COLO668 (cell line): ENCODE measurements at regions not wholly inside any gene's neighbourhood (a gene's known extent, or its start where the extent isn't known, plus 50 kb on each side); places are given as distances from the start of the nearest gene placed in this dataset.

ENCODE experiments used
- DNase-seq: peaks from one replicate; lab custom pipeline; 2025; ENCODE audit not compliant: unreplicated experiment; lab: John Stamatoyannopoulos, UW

- peak; percentile 3 for DNase-seq
Observed at GRCh38 chr6:104229057-104229456, 630.7 kb downstream of the HACE1 start.

- DNase-seq, result no peak
Observed at GRCh38 chr6:104227508-104227907, 632.2 kb downstream of the HACE1 start.

DNA sequence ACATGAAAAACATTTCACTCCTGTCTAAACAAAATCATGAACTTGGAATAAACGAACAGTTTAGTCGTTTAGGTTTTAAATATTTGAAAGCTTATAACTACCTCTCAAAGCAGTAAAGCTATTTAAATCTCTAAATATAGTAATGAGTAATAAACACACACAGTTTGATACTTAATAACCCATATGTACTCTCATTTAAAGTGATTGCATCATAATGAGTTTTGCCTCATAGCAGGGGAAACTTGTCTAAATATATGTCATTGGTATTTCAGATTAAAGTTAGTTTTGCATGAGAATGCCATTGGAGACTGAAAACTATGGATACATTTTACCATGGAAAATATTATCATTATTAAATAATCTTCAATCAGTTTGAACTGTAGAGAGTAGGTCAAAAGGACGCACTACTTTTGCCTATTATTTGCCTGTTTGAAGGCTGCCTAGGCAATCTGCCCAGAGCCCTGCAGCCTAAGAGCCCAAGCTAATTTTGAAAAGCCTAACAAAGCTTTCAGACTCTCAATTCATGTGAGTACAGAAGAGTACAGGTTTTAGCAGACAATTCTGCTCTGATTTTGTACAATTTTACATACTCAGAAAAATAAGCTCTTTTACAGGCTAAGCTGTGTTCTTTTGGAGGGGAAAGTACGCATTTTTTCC lies 632.8 kb downstream of the HACE1 start:
- DNase-seq, result no peak

DNA sequence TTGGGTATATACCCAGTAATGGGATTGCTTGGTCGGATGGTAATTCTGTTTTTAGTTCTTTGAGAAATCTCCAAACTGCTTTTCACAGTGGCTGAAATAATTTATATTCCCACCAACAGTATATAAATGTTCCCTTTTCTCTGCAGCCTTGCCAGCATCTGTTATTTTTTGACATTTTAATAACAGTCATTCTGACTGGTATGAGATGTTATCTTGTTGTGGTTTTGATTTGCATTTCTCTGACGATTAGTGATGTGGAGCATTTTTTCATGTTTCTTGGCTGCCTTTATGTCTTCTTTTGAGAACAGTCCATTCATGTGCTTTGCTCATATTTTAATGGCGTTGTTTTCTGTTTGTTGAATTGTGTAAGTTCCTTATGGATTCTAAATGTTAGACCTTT lies 641.6 kb downstream of the HACE1 start:
- no peak for DNase-seq

DNA sequence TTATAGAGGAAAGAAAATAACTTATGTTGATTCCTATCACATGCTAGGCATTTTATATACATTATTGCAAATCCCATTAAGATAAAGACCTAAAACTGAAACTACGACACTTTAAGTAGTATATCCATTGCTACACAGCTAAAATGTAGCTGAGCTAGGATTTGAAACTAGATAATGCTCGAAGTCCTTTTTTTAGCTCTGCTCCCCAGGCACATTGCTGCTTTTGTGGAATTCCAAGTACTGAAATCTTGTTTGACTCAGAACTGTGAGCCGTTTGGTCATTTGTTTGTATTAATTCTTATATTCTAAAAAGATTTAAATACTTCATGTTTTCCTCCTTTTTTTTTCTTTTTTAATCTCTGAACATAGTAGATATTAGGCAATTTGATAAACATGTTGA lies 644.8 kb downstream of the HACE1 start:
- no peak for DNase-seq

GRCh38 chr6:104212977-104213668 lies 646.6 kb downstream of the HACE1 start:
- no peak for DNase-seq

DNA sequence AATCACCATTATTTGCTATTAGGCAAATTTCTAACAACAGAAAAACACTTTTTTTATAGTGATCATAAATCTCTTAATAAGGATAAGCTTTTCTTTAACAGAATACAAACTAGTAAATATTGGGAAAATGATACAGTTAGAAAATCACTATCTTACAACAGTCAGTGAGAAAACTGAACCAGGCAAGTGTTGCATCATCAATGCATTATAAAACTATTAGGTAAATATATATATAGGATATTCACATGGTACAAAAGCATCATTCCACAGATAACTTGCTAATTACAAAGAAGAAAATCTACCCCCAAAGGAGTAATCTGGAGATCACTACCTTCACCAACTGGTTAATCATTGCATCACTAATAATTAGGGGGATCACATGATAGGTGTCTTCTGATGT lies 652.1 kb downstream of the HACE1 start:
- no peak for DNase-seq

DNA sequence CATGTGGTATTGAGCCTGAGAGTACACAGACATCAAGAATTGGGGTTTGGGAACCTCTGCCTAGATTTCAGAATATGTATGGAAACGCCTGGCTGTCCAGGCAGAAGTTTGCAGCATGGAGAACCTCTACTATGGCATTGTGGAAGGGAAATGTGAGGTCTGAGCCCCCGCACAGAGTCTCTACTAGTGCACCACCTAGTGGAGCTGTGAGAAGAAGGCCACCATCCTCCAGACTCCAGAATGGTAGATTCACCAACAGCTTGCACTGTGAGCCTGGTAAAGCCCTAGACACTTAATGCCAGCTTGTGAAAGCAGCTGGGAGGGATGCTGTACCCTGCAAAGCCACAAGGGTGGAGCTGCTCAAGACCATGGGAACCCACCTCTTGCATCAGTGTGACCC lies 658.2 kb downstream of the HACE1 start:
- DNase-seq, result no peak

GRCh38 chr6:104187616-104188015 lies 672.1 kb downstream of the HACE1 start:
- DNase-seq, result no peak

DNA sequence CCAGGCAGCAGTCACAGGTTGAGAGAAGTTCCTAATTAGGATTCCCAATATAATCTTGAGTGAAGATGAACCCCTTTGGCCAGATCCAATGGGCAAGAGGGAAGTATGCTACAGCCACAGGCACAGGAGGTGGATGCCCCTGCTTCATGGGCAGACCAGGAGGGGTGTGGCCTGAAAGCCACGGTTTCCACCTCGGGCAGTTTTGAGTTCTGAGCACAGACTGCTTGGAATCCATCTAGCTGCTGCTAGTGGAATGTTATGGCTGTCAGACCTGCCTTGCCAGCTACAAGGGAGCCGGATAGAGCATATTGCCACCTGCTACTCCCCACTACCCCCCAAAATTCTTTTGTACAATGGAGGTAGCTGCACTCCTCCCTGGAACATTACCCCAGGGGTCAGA lies 672.9 kb downstream of the HACE1 start:
- no peak for DNase-seq

DNA sequence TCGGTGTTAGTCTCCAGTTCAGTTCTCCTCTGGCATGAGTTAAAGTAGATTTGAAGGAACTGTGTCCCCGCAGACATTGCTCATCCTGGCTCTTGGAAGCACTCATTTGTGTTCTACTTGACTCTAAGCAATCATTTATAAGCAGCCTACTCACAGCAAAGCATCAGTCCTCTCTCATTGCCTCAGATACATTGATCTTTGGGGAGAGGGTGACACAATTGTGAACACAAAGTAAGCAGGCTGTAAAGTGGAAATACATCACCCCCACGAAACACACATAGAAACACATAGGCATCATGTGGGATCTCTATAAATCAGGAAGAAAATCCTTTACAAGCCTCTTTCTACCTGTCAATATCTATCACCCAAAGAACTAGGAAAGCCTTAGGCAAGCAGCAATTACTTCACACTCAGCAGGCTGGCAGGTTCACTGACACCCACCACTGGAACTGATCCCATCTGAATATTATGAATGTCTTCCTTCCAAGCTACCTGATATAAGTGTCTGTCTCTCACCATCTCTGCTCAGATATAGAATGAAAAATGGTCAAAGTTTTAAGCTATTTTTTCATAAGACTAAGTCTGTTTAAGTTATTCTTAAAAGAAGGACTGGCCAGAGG lies 675.8 kb downstream of the HACE1 start:
- no peak for DNase-seq

DNA sequence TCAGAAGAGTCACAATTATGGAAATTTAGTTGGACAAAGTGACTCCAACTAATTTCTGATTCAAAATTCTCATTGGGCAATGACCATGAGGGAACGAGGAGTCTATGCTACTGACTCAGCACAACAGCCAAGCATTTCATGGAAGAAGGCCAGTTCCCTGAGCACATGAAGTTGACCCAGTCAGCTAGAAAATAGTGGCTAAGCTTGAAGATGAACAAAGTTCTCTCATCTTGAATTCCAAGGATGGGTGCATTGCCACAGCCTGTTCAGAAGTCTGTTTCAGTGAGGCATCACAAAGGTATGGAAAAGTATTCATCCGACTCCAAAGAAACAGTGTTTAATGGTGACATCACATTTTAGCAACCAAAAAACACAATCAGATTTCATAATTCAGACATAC lies 676.9 kb downstream of the HACE1 start:
- DNase-seq, result no peak

DNA sequence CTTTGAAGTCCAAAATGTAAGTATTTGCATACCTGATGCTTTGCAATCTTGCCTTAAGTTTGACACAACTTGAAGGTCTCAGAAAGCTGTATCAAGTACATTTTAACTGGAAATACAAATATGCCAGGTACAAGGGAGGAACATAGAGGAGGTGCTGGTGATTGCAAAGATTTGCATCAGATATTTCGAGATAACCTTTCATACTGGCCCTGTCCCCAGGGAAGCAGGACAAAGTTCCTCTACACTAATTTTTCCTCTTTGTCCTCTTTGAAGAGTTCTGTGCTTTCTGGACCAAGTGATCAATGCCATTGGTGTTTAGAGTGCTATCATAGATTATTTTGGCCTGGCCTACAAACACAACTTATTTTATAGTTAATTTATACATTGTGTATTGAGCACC lies 686.1 kb downstream of the HACE1 start:
- no peak for DNase-seq

GRCh38 chr6:104170401-104170800 lies 689.3 kb downstream of the HACE1 start:
- DNase-seq, result no peak

- DNase-seq, result no peak
Observed at GRCh38 chr6:104166055-104166668, 693.6 kb downstream of the HACE1 start.

DNA sequence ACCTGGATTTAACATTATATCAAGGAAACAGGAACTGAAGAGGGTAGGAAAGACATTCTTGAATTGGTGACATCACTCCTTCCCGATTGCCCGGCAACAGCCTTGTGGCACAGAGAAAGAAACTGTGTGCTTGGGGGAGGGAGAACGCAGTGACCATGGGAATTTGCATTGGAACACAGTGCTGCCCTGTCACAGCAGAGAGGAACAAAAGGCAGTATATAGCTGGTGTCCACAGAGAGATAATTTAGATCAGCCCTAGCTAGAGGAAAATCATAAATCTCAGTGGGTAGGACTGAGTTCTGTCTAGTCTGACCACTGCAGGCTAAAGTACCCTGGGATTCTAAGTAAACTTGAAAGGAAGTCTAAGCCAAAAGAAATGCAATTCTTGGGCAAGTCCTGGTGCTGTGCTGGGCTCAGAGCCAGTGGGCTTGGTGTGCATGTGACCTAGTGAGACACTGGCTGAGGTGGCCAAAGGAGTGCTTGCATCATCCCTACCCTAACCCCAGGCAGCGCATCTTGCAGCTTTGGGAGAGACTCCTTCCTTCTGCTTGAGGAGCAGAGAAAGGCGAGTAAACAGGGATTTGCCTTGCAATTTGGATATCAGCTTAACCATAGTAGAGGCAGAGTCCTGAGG lies 697.6 kb downstream of the HACE1 start:
- no peak for DNase-seq

DNA sequence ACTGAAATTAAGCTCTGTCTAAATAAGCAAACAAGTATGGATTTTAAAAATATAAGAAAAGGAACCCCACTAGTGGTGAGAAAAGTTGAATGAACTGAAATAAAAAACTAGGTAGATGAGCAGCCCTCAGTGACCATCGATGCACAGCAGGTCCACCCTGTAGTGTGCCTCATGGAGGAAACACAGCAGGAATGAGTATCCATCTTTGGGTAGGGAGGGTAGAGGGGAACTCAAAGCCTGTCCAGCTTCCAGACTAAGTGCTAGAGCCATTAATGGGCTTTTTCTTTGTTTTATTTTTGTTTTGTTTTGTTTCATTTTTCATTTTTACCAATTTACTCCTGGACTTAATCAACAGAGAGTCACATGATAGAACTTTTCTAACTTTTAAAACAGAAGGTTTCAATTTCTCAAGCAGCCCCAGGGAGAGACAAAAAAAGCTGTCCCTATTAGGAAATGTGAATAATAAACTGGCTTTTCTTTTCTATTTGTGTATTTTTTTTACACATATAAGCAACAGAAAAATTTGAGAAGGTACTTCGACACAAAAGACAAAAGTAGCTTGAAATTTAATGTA lies 700.6 kb downstream of the HACE1 start:
- DNase-seq, result no peak

GRCh38 chr6:104143757-104144156 lies 716.0 kb downstream of the HACE1 start:
- DNase-seq, result no peak

- DNase-seq, result no peak
Observed at GRCh38 chr6:104134876-104135275, 724.8 kb downstream of the HACE1 start.

DNA sequence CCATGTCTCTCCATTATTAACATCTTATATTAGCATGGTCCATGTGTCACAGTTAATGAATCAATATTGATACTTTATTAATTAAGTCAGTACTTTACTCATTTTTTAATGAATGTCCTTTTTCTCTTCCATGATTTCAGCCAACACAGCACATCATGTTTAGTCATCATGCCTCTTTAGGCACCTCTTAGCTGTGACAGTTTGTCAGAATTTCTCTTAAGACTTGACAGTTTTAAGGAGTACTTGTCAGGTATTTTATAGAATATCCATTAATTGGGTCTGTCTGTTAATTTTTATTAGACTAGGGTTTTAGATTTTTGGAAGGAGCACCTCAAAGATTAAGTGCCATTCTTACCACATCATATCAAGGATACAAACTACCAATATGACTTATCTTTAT lies 729.4 kb downstream of the HACE1 start:
- DNase-seq, result no peak

DNA sequence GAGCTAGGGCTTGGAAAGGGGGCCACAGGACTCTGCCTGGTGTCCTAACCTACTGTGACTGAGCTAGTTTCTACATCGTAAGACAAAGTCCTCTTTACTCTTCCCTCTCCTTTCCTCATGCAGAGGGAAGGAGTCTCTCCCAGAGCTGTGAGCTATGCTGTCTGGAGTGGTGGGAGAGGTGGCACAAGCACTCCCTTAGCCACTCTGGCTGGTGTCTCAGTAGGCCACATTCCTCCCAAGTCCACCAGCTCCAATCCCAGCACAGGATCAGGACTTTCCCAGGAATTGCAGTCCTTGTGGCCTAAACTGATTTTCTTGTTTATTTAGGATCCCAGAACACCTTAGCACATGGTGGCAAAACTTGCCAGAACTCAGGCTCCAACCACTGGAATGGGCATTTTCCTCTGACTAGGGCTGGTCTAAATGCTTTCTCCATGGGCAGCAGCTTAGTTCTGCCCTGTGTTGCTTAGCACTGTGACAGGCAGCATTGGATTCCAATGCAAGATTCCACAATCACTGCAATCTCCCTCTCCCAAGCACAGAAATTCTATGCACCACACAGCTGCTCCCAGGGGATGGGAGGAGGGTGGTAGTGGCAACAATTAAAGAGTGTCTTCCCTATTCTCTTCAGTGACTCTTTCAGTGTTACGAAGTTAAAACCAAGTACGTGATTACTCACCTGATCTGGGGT lies 733.3 kb downstream of the HACE1 start:
- no peak for DNase-seq
